ENCODE measurements at regions not wholly inside any gene's neighbourhood (a gene's known extent, or its start where the extent isn't known, plus 50 kb on each side); places are given as distances from the start of the nearest gene placed in this dataset.

- no peaks in the 10 kb centered on the region for H4K20me1 ChIP-seq (ENCODE audit: insufficient read depth, low read length)
- no peak overlapping the region for H3K4me2 ChIP-seq (ENCODE audit: low read length)
- H2AFZ ChIP-seq (ENCODE audit: low read depth, low read length) = no peak overlapping the region
- peaks cover 26% of the 10 kb centered on the region; the same call in 1 of the 2 replicates for H3K27me3 ChIP-seq (ENCODE audit: low read depth, low read length)
- no peaks in the 10 kb centered on the region for H3K4me1 ChIP-seq (ENCODE audit: low read length)
- TF ChIP-seq CTCF (IDR thresholded peaks at IDR 0.05; ENCODE audit: low read depth, low read length) (no peak), EZH2phosphoT487 (IDR thresholded peaks at IDR 0.05; ENCODE audit: low read depth) (no peak)
- no peak overlapping the region for H3K9ac ChIP-seq (ENCODE audit: low read length)
- H3K9me3 ChIP-seq (ENCODE audit: insufficient read depth, low read length) = no peaks in the 10 kb centered on the region
- no peak overlapping the region for H3K4me3 ChIP-seq (ENCODE audit: low read length)
- H3K27ac ChIP-seq (ENCODE audit: low read length) = no peak overlapping the region
- H3K36me3 ChIP-seq (replicated peaks; ENCODE audit: low read depth, low read length) = no peaks in the 10 kb centered on the region
- H3K79me2 ChIP-seq (ENCODE audit: low read length) = no peaks in the 10 kb centered on the region
These were observed 485.4 kb upstream of the CCDC196 start for GRCh38 chr14:66000766-66001165.

DNA sequence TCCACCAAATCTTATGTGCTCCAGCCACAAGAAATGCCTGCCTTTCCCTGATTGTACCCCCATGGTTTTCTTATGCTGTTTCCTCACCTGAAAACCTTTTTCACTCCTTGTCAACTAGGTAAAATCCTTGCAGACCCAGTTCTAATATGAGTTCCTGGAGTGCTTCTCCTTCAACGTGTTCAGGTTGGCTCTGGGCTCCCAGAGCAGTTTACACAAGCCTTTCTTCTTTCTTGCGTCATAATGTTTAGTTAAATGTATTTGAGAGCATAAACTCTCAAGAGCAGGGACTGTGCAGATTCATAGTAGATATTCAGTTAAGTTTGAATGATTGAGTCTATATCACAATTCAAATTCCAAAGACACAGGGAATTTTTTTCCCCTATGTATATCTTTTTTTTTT lies 484.8 kb upstream of the CCDC196 start:
- TF ChIP-seq CTCF (IDR thresholded peaks at IDR 0.05; ENCODE audit: low read depth, low read length) (no peak), EZH2phosphoT487 (IDR thresholded peaks at IDR 0.05; ENCODE audit: low read depth) (no peak)
- H3K4me1 ChIP-seq (ENCODE audit: low read length) = no peaks in the 10 kb centered on the region
- no peaks in the 10 kb centered on the region for H3K36me3 ChIP-seq (replicated peaks; ENCODE audit: low read depth, low read length)
- H3K4me3 ChIP-seq (ENCODE audit: low read length) = no peak overlapping the region
- no peak overlapping the region for H3K27ac ChIP-seq (ENCODE audit: low read length)
- H3K27me3 ChIP-seq (ENCODE audit: low read depth, low read length) = peaks cover 32% of the 10 kb centered on the region; the same call in 1 of the 2 replicates
- no peak overlapping the region for H2AFZ ChIP-seq (ENCODE audit: low read depth, low read length)
- H4K20me1 ChIP-seq (ENCODE audit: insufficient read depth, low read length) = no peaks in the 10 kb centered on the region
- no peaks in the 10 kb centered on the region for H3K9me3 ChIP-seq (ENCODE audit: insufficient read depth, low read length)
- H3K4me2 ChIP-seq (ENCODE audit: low read length) = no peak overlapping the region
- H3K9ac ChIP-seq (ENCODE audit: low read length) = no peak overlapping the region
- no peaks in the 10 kb centered on the region for H3K79me2 ChIP-seq (ENCODE audit: low read length)

DNA sequence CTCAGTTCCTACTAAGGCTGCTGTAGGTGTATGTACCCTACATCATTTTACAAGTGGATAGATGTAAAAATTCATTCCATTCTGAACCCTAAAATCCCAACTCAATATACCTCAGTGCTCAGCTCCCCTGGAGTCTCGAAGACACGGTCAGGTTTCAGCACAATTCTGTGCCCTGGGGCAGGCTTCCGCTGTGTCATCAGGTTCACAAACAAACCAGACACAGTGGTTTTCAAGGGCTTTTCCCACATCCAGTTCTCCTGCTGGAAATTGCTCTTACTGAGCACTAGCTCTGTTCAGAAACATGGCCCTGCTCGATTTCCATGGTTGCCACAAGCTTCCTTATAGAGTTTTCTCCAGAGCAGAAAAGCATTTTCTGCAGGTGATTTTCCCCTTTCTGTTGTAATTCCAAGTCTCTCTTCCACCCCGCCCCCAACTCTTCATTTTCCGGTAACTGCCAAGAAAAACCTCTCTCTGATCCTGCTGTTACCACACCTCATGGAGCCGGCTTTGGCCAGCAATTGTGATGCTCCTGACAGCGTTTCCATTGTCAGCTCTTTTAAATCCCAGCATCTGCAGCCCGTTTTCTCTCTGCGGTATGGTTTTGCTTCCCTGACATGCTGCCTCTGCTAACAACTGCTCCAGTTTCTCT lies 483.0 kb upstream of the CCDC196 start:
- no peaks in the 10 kb centered on the region for H3K4me1 ChIP-seq (ENCODE audit: low read length)
- no peak overlapping the region for H3K27ac ChIP-seq (ENCODE audit: low read length)
- no peak overlapping the region for H3K4me2 ChIP-seq (ENCODE audit: low read length)
- H3K9ac ChIP-seq (ENCODE audit: low read length) = no peak overlapping the region
- no peak for TF ChIP-seq EZH2phosphoT487 (IDR thresholded peaks at IDR 0.05; ENCODE audit: low read depth)
- TF ChIP-seq CTCF (IDR thresholded peaks at IDR 0.05; ENCODE audit: low read depth, low read length) = no peak
- H3K79me2 ChIP-seq (ENCODE audit: low read length) = no peaks in the 10 kb centered on the region
- H3K4me3 ChIP-seq (ENCODE audit: low read length) = no peak overlapping the region
- H4K20me1 ChIP-seq (ENCODE audit: insufficient read depth, low read length) = no peaks in the 10 kb centered on the region
- H2AFZ ChIP-seq (ENCODE audit: low read depth, low read length) = no peak overlapping the region
- no peaks in the 10 kb centered on the region for H3K36me3 ChIP-seq (replicated peaks; ENCODE audit: low read depth, low read length)
- H3K27me3 ChIP-seq (ENCODE audit: low read depth, low read length) = peaks cover 35% of the 10 kb centered on the region; the same call in 1 of the 2 replicates
- no peaks in the 10 kb centered on the region for H3K9me3 ChIP-seq (ENCODE audit: insufficient read depth, low read length)

DNA sequence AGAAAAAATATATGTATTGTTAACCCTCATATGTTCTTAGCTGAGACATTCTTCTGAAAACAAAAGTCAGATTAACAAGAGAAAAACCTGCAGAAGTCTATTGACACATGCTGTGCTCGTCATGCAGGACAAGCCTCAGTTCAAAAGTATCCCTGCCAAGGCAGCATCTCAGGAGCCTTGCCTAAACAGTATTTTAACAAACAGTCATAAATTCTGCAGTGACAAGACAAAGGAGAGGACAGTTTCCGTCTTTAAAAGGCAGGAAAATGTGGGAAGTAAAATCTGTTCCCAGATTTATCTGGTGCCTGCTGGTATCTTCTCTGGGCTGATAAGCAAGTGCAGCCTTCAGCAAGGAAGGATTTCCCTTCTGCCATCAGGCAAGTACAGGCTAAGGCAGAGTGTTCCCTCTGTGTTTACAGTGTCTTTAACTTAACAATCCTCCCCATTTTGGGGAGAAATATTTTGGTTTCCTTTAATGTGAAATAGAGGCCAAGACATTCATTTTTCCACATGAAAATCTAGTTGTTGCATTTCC lies 480.2 kb upstream of the CCDC196 start:
- Histone ChIP-seq H3K9ac (ENCODE audit: low read length) (no peak overlapping the region), H4K20me1 (ENCODE audit: insufficient read depth, low read length) (no peaks in the 10 kb centered on the region), H3K79me2 (ENCODE audit: low read length) (no peaks in the 10 kb centered on the region), H3K4me2 (ENCODE audit: low read length) (no peak overlapping the region), H3K4me1 (ENCODE audit: low read length) (no peaks in the 10 kb centered on the region), H3K9me3 (ENCODE audit: insufficient read depth, low read length) (no peaks in the 10 kb centered on the region), H2AFZ (ENCODE audit: low read depth, low read length) (no peak overlapping the region), H3K27me3 (ENCODE audit: low read depth, low read length) (peaks cover 20% of the 10 kb centered on the region; the same call in 1 of the 2 replicates), H3K36me3 (replicated peaks; ENCODE audit: low read depth, low read length) (no peaks in the 10 kb centered on the region), H3K4me3 (ENCODE audit: low read length) (no peak overlapping the region), H3K27ac (ENCODE audit: low read length) (no peak overlapping the region)
- TF ChIP-seq EZH2phosphoT487 (IDR thresholded peaks at IDR 0.05; ENCODE audit: low read depth) (no peak), CTCF (IDR thresholded peaks at IDR 0.05; ENCODE audit: low read depth, low read length) (no peak)
